ENCODE measurements at regions not wholly inside any gene's neighbourhood (a gene's known extent, or its start where the extent isn't known, plus 50 kb on each side); places are given as distances from the start of the nearest gene placed in this dataset.

DNA sequence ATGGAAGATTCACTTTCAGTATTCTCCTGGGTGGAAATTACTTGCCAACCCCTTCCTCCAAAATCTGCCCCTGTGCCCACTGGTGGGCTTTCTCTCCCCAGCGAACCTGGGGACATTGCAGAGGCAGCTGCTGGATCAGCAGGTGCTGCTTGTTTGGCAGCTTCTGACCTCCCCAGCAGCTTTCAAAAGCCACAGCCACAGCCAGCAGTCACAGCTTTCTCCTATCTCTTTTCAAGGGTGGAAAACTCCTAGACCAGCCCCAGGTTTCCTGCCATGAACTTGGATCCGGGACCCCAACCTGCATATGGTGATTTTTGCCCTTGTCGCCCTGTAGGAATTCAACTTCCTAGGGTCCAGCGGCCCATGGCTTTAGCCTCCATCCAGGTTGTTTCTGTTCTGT, 330.8 kb downstream of the ADAMTS20 start:
- Histone ChIP-seq H3K4me3 (no peak overlapping the region), H4K20me1 (ENCODE audit: control insufficient read depth, insufficient read depth) (no peaks in the 10 kb centered on the region), H3K27me3 (replicated peaks in 1 of 2; ENCODE audit: control insufficient read depth in 2 of 2, insufficient read depth in 2 of 2, low read length in 1 of 2) (no peaks in the 10 kb centered on the region), H3K9me3 (replicated peaks; ENCODE audit: control insufficient read depth, insufficient read depth, low read length) (no peaks in the 10 kb centered on the region), H3K79me2 (ENCODE audit: control insufficient read depth, insufficient read depth, low read length) (no peaks in the 10 kb centered on the region), H3K27ac (ENCODE audit: control insufficient read depth, insufficient read depth) (no peak overlapping the region), H3K4me1 (ENCODE audit: control insufficient read depth, insufficient read depth, low read length) (no peaks in the 10 kb centered on the region), H2AFZ (ENCODE audit: control insufficient read depth, low read depth, low read length) (no peak overlapping the region), H3K9ac (ENCODE audit: control insufficient read depth, insufficient read depth, low read length) (no peak overlapping the region), H3K4me2 (ENCODE audit: control insufficient read depth, insufficient read depth) (no peak overlapping the region), H3K36me3 (ENCODE audit: control insufficient read depth in 2 of 2, insufficient read depth in 2 of 2, low read length in 1 of 2) (no peaks in the 10 kb centered on the region)
- in situ Hi-C loops (cut with MboI) (no loop called here), intact Hi-C loops (cut with micrococcal nuclease; ENCODE audit: unreplicated experiment) (no loop called here)
- ChIA-PET RAD21 (ENCODE audit: unreplicated experiment) (interaction anchor here (1.0 kb wide), 1 partner anchor 7 kb away, joined by 3 read pairs; no protein-coding TSS in a partner anchor), POLR2A (no interaction called here), CTCF (interaction anchor here (1.9 to 2.2 kb wide), 2 partner anchors 11 to 60 kb away, joined by 10 to 13 read pairs; no protein-coding TSS in a partner anchor), SMC1A (ENCODE audit: uncharacterized antibody, unreplicated experiment) (interaction anchor here (1.2 to 2.4 kb wide), 7 partner anchors 8 to 117 kb away, joined by 3 to 7 read pairs (median 4); no protein-coding TSS in a partner anchor)
- DNase-seq (ENCODE audit: low read depth, low spot score) (no peak), FAIRE-seq (no peak), ATAC-seq (no peak)
- no peak for TF ChIP-seq EP300 (IDR thresholded peaks at IDR 0.05; ENCODE audit: borderline replicate concordance in 1 of 2, control insufficient read depth in 1 of 2, low read depth in 2 of 2, low read length in 2 of 2)
- TF ChIP-seq ZBTB33 (IDR thresholded peaks at IDR 0.05): no peak
- no peak for TF ChIP-seq BRCA1 (IDR thresholded peaks at IDR 0.05; ENCODE audit: low read depth, low read length)
- TF ChIP-seq RAD21 (IDR thresholded peaks at IDR 0.05; ENCODE audit: insufficient read depth, low read depth, low read length): no peak
- TF ChIP-seq YBX1 (IDR thresholded peaks at IDR 0.05): no peak
- TF ChIP-seq SUZ12 (IDR thresholded peaks at IDR 0.05; ENCODE audit: unreplicated experiment): no peak
- TF ChIP-seq DPF2 (IDR thresholded peaks at IDR 0.05): no peak
- no peak for TF ChIP-seq MYB (IDR thresholded peaks at IDR 0.05; ENCODE audit: borderline replicate concordance, low read depth, low read length)
- TF ChIP-seq E2F4 (IDR thresholded peaks at IDR 0.05; ENCODE audit: low read depth, low read length): no peak
- 47% methylated on average over 4 of the region's 4 CpGs for WGBS (ENCODE audit: insufficient coverage, insufficient replicate concordance, low lambda C conversion rate, missing lambda C conversion rate)
- no TSS peak for BruUV-seq (replicated peaks)

Measured in GM12878 (cell line).